ENCODE measurements at regions not wholly inside any gene's neighbourhood (a gene's known extent, or its start where the extent isn't known, plus 50 kb on each side); places are given as distances from the start of the nearest gene placed in this dataset.
"Not testable (repeated sequence)": the region's sequence is repeated elsewhere in the genome, so short reads cannot be mapped to it uniquely, and the experiment has no call there.

GRCh38 chr15:20367093-20367492 lies 174.5 kb downstream of the GOLGA6L6 start:
- DNase-seq, result no peak

GRCh38 chr15:20363591-20363990 lies 178.0 kb downstream of the GOLGA6L6 start:
- DNase-seq, result not testable (repeated sequence)

- DNase-seq, result no peak
Measured at GRCh38 chr15:20361091-20361490, 180.5 kb downstream of the GOLGA6L6 start.

- no peak for DNase-seq
Measured at GRCh38 chr15:20358779-20359414, 182.7 kb downstream of the GOLGA6L6 start.

GRCh38 chr15:20358066-20358778 lies 183.4 kb downstream of the GOLGA6L6 start:
- DNase-seq, result no peak

GRCh38 chr15:20357481-20358065 lies 184.0 kb downstream of the GOLGA6L6 start:
- no peak for DNase-seq

- no peak for DNase-seq
Measured at GRCh38 chr15:20356911-20357480, 184.6 kb downstream of the GOLGA6L6 start.

- DNase-seq, result peak; percentile 84
Measured at GRCh38 chr15:20356444-20356910, 185.1 kb downstream of the GOLGA6L6 start.

- no peak for DNase-seq
Measured at GRCh38 chr15:20355256-20355868, 186.2 kb downstream of the GOLGA6L6 start.

- DNase-seq, result not testable (repeated sequence)
Measured at GRCh38 chr15:20354884-20355223, 186.7 kb downstream of the GOLGA6L6 start.

- no peak for DNase-seq
Measured at GRCh38 chr15:20353966-20354883, 187.4 kb downstream of the GOLGA6L6 start.

GRCh38 chr15:20352241-20353200 lies 189.1 kb downstream of the GOLGA6L6 start:
- DNase-seq, result no peak

GRCh38 chr15:20351448-20351971 lies 190.1 kb downstream of the GOLGA6L6 start:
- no peak for DNase-seq

- DNase-seq, result no peak
Measured at GRCh38 chr15:20349774-20350498, 191.7 kb downstream of the GOLGA6L6 start.

- no peak for DNase-seq
Measured at GRCh38 chr15:20348900-20349773, 192.5 kb downstream of the GOLGA6L6 start.

GRCh38 chr15:20348291-20348899 lies 193.2 kb downstream of the GOLGA6L6 start:
- DNase-seq, result no peak

- DNase-seq, result no peak
Measured at GRCh38 chr15:20346082-20346805, 195.4 kb downstream of the GOLGA6L6 start.

Measured in activated CD4-positive, alpha-beta T cell treated with anti-CD3 and anti-CD28 coated beads, Interleukin-2, Interleukin-6, amounts not matched to agents 100 ng/mL and 50 ng/mL, durations not matched to agents 16 hours and 8 hours (primary cell).